ENCODE measurements at regions not wholly inside any gene's neighbourhood (a gene's known extent, or its start where the extent isn't known, plus 50 kb on each side); places are given as distances from the start of the nearest gene placed in this dataset.
"Not testable (repeated sequence)": the region's sequence is repeated elsewhere in the genome, so short reads cannot be mapped to it uniquely, and the experiment has no call there.

- no peak for DNase-seq (ENCODE audit: low spot score)
- H3K4me3 ChIP-seq: no peak overlapping the region
- H3K9me2 ChIP-seq (replicated peaks; ENCODE audit: insufficient read depth): no peaks in the 10 kb centered on the region
- H3K27ac ChIP-seq: no peak overlapping the region
- no peaks in the 10 kb centered on the region for H3K36me3 ChIP-seq (replicated peaks; ENCODE audit: insufficient read depth, low read depth)
- 79% methylated on average over 5 of the region's 5 CpGs for WGBS (ENCODE audit: low lambda C conversion rate, missing lambda C conversion rate)
- no peak overlapping the region for H3K4me2 ChIP-seq
- H3K9me3 ChIP-seq (ENCODE audit: low read depth): peaks cover 6% of the 10 kb centered on the region
- H3K27me3 ChIP-seq: no peaks in the 10 kb centered on the region
- TF ChIP-seq CTCF (IDR thresholded peaks at IDR 0.05; ENCODE audit: poor library complexity) (no peak), EZH2 (IDR thresholded peaks at IDR 0.05; ENCODE audit: borderline replicate concordance) (no peak), EZH2phosphoT487 (IDR thresholded peaks at IDR 0.05; ENCODE audit: low read depth, severe bottlenecking, unreplicated experiment) (no peak)
- no peaks in the 10 kb centered on the region for H3K4me1 ChIP-seq (ENCODE audit: insufficient read depth)
- no peaks in the 10 kb centered on the region for H4K20me1 ChIP-seq (ENCODE audit: insufficient read depth, poor library complexity, severe bottlenecking)
- H2AFZ ChIP-seq: no peak overlapping the region
- H3K79me2 ChIP-seq: no peaks in the 10 kb centered on the region
These were observed 69.0 kb upstream of the DHRS4 start for GRCh38 chr14:23884541-23884904.

- Histone ChIP-seq H2AFZ (no peak overlapping the region), H3K36me3 (replicated peaks; ENCODE audit: insufficient read depth, low read depth) (no peaks in the 10 kb centered on the region), H3K9me2 (replicated peaks; ENCODE audit: insufficient read depth) (no peaks in the 10 kb centered on the region), H3K4me1 (ENCODE audit: insufficient read depth) (no peaks in the 10 kb centered on the region), H3K27me3 (no peaks in the 10 kb centered on the region), H3K79me2 (no peaks in the 10 kb centered on the region), H3K9me3 (ENCODE audit: low read depth) (peaks cover 6% of the 10 kb centered on the region), H3K4me3 (no peak overlapping the region), H4K20me1 (ENCODE audit: insufficient read depth, poor library complexity, severe bottlenecking) (no peaks in the 10 kb centered on the region), H3K27ac (no peak overlapping the region), H3K4me2 (no peak overlapping the region)
- TF ChIP-seq EZH2 (IDR thresholded peaks at IDR 0.05; ENCODE audit: borderline replicate concordance) (no peak), EZH2phosphoT487 (IDR thresholded peaks at IDR 0.05; ENCODE audit: low read depth, severe bottlenecking, unreplicated experiment) (no peak), CTCF (IDR thresholded peaks at IDR 0.05; ENCODE audit: poor library complexity) (no peak)
- WGBS (ENCODE audit: low lambda C conversion rate, missing lambda C conversion rate): 75% methylated on average over 1 of the region's 1 CpG
- no peak for DNase-seq (ENCODE audit: low spot score)
These were observed 66.0 kb upstream of the DHRS4 start for GRCh38 chr14:23887536-23887935.

GRCh38 chr14:23891717-23892116 is 61.9 kb upstream of the DHRS4 start:
- not testable (repeated sequence) for H3K4me3 ChIP-seq; H3K36me3 ChIP-seq (replicated peaks; ENCODE audit: insufficient read depth, low read depth); H3K9me3 ChIP-seq (ENCODE audit: low read depth); DNase-seq (ENCODE audit: low spot score); H3K27ac ChIP-seq; H3K4me1 ChIP-seq (ENCODE audit: insufficient read depth); H3K27me3 ChIP-seq; H3K4me2 ChIP-seq; H2AFZ ChIP-seq; H4K20me1 ChIP-seq (ENCODE audit: insufficient read depth, poor library complexity, severe bottlenecking); H3K9me2 ChIP-seq (replicated peaks; ENCODE audit: insufficient read depth); H3K79me2 ChIP-seq
- WGBS (ENCODE audit: low lambda C conversion rate, missing lambda C conversion rate): 91% methylated on average over 18 of the region's 26 CpGs

GRCh38 chr14:23892289-23892688 is 61.3 kb upstream of the DHRS4 start:
- not testable (repeated sequence) for H4K20me1 ChIP-seq (ENCODE audit: insufficient read depth, poor library complexity, severe bottlenecking); H3K4me2 ChIP-seq; H3K27ac ChIP-seq; H3K36me3 ChIP-seq (replicated peaks; ENCODE audit: insufficient read depth, low read depth); H3K9me3 ChIP-seq (ENCODE audit: low read depth); H3K4me1 ChIP-seq (ENCODE audit: insufficient read depth); DNase-seq (ENCODE audit: low spot score); H3K27me3 ChIP-seq; H3K9me2 ChIP-seq (replicated peaks; ENCODE audit: insufficient read depth); H3K79me2 ChIP-seq; H2AFZ ChIP-seq; H3K4me3 ChIP-seq
- WGBS (ENCODE audit: low lambda C conversion rate, missing lambda C conversion rate): 67% methylated on average over 3 of the region's 3 CpGs
